ENCODE measurements at regions not wholly inside any gene's neighbourhood (a gene's known extent, or its start where the extent isn't known, plus 50 kb on each side); places are given as distances from the start of the nearest gene placed in this dataset.

- no peak for FAIRE-seq
Measured at GRCh38 chr4:71162386-71162785, 168.9 kb downstream of the DCK start.

DNA sequence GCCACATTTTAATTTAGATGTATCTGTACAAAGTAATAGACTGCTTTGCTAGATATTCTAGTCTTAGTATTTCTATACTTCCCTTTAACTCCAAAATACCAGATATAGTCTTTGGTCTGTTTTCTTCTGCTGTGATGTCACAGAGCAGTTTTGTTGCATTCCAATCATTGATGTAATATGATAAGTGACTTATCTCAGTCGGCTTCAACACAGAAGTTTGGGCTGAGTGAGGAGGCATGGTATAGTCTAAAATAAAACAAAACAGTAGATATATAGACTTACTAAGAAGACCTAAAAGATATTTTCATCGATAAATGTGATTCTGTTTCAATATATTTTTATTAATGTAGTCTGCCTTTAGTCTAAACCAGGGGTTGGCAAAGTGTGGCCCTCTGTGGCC lies 169.9 kb downstream of the DCK start:
- FAIRE-seq, result no peak

- FAIRE-seq, result no peak
Measured at GRCh38 chr4:71167083-71167482, 171.7 kb upstream of the SLC4A4 start.

GRCh38 chr4:71171592-71171991 lies 167.2 kb upstream of the SLC4A4 start:
- no peak for FAIRE-seq

- FAIRE-seq, result no peak
Measured at GRCh38 chr4:71181332-71181731, 157.5 kb upstream of the SLC4A4 start.

DNA sequence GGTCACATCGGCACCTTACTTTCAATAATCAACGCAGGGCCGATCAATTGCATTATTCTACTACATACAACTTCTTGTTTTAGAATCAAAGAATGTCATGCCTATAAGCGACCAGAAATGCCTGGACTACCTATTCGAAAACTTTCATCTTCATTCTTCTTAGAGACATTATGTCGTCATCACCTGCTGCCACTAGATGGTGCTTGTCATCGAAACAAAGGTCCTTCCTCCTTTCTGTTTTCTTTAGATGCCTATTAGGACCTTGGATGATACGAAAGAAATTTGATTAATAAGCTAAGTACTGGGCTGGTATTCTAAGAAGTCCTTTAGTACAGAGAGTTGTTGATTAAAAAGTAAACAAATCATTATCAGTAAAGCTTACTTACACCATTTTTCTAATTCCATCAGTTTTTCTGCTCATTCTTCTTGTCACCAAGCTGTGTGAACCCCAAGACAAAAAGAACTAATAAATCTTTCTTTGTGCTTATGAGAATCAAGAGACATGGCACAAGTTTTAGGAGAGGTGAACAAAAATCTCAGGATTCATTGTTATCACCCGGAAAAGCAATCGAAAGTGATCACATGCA lies 154.5 kb upstream of the SLC4A4 start:
- peak; percentile 92 for FAIRE-seq

GRCh38 chr4:71185037-71185436 lies 153.8 kb upstream of the SLC4A4 start:
- no peak for FAIRE-seq

- no peak for FAIRE-seq
Measured at GRCh38 chr4:71186257-71186565, 152.6 kb upstream of the SLC4A4 start.

GRCh38 chr4:71186566-71187403 lies 152.0 kb upstream of the SLC4A4 start:
- FAIRE-seq, result no peak

- no peak for FAIRE-seq
Measured at GRCh38 chr4:71187404-71188155, 151.2 kb upstream of the SLC4A4 start.

DNA sequence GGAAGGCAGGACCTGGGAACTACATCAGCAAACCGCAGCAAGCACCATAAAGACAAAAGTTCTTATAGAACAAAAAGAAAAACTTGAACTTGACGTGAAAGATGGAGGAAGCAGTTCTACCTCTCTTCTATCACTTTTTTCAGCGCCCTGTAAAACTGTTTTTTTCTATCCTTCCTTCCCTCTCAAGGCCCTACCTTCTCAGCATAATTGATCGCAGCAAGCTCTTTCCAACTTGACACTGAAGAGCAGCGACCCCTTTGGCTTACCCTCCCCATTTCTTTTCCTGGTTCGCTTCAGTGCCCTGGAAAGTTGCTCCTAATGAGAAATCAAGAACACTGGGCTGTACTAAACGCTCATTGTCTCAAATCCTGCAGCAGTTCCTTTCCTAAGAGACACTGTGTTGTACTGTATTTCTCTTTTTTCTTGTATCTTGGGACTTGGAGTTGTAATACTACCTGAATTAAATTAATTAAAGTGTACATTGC lies 150.6 kb upstream of the SLC4A4 start:
- no peak for FAIRE-seq

GRCh38 chr4:71188951-71189350 lies 149.9 kb upstream of the SLC4A4 start:
- FAIRE-seq, result no peak

GRCh38 chr4:71189471-71189870 lies 149.3 kb upstream of the SLC4A4 start:
- no peak for FAIRE-seq

- no peak for FAIRE-seq
Measured at GRCh38 chr4:71194454-71194853, 144.4 kb upstream of the SLC4A4 start.

DNA sequence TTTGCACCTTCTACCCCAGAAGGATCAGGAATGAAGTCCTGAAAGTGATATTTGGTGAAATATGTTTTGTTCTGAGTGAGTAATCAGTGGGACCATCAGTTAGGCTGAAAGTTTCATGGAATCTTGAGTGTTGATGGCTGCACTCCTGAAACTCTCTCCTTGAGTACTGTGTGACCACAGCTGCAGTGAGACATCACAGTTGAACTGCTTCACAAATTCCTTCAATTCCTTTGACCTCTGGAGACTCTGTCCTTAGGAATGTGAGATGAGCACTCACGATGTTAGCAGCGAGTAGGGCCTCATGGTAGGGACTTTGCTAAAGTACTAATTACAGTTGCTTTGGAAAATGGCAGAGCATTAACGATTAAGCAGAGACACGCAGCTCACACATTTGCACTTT lies 142.9 kb upstream of the SLC4A4 start:
- no peak for FAIRE-seq

DNA sequence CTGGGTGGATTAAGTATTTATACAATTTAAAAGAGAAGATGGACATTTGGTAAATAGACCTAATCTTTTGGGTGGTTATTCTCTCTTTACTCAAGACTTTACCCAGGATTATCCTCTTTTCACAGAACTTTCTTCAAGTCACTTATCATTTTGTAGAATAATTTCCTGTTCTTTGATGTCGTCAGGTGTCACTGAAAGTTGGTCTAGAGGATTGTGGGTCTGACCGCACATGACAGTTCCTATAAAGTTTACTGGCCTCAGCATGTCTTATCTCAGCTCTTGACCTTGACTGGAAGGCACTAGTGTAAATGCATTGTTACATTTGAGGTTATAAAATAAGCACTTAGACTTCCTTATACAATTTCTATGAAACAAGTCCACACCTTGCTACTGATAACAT lies 139.9 kb upstream of the SLC4A4 start:
- no peak for FAIRE-seq

DNA sequence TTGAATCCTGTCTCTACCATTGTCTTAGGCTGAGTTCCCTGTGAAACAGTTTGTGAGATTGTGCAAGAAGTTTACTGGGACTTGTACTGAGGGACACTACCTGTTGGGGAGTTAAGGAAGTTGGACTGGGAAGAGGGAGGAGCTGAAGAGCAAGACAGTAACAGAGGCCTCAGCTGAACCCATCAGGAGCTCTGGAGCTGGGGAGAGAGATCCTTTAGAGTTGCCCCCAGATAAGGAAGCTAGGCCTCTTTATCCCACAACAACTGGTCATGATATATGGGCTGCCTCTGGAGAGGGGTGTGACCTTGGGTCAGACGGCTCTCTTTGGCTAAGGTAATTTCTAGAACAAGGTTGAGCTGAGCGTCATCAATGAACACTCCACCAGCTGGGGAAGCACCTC lies 137.8 kb upstream of the SLC4A4 start:
- FAIRE-seq, result no peak

DNA sequence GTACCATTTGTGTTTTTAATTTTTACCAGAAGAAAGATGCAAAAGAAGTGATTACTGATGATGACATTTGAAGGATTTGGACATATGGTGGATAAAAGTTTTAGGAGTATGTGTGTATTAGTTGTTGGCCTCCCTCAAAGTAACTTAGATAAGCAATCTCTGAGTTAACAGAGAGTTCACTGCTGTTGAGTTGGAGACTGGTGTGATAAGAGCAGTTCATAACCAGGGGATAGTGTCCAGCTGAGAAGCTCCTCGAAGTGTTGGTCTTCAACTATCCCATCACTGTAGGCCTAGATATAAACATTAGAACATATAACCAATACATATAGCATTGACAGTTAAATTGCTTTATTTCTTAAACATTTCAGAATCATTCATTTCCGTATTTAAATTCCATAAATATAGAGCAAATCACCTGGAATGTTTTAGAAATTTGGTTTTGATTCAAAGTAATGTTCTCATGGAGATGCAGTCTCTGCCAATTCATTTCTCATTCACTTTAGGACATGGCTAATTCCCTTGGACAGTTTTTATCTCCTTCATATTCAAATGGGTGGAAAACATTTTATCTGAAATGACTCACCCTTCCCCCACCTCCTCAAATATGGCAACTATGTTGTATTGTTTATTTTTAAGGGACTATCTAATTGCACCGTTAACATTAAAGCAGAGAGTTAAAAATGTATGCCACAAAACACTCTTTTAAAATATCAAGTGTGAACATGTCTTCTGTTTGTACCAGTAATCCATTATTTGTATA lies 136.8 kb upstream of the SLC4A4 start:
- no peak for FAIRE-seq

GRCh38 chr4:71202705-71203104 lies 136.1 kb upstream of the SLC4A4 start:
- FAIRE-seq, result no peak

DNA sequence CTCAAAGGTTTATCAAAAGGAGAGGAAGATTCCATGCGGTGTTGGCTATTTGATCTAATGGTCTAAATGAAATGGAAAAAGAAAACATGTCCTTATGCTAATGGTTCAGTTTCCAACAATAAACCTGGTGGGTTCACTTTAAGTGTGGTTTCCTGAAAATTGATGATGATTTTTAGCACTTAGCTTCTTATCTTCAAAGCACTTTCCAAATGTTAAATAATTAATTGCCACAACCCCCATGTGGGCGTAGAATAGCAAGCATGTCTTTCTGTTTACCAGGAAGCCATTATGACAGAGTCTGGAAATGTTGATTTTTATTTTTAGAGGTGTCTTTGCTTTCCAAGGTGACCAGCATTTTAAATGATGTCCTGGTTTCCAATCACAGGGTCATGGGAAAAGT lies 134.8 kb upstream of the SLC4A4 start:
- no peak for FAIRE-seq

- FAIRE-seq, result no peak
Measured at GRCh38 chr4:71206763-71207162, 132.1 kb upstream of the SLC4A4 start.

GRCh38 chr4:71209161-71209560 lies 129.7 kb upstream of the SLC4A4 start:
- FAIRE-seq, result no peak

DNA sequence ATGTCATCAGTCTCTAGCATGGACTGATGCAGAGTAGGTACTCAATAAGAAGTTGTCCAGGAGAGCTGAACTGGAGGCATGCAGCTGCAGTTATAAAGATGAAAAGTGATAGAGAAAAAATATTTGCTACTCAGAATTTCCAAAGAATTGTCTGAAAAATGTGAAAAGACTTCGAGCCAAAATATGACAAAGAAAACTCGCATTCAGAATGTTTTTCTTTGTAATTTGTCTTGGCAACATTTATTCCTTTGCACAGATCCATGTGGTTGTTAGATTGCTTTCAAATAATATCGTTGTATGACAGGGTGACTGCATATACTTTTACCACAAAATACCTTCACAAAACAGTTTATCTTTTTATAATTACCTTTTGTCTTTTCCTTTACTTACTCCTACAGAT lies 128.0 kb upstream of the SLC4A4 start:
- FAIRE-seq, result no peak
